ENCODE measurements at regions not wholly inside any gene's neighbourhood (a gene's known extent, or its start where the extent isn't known, plus 50 kb on each side); places are given as distances from the start of the nearest gene placed in this dataset.
"Not testable (repeated sequence)": the region's sequence is repeated elsewhere in the genome, so short reads cannot be mapped to it uniquely, and the experiment has no call there.

DNA sequence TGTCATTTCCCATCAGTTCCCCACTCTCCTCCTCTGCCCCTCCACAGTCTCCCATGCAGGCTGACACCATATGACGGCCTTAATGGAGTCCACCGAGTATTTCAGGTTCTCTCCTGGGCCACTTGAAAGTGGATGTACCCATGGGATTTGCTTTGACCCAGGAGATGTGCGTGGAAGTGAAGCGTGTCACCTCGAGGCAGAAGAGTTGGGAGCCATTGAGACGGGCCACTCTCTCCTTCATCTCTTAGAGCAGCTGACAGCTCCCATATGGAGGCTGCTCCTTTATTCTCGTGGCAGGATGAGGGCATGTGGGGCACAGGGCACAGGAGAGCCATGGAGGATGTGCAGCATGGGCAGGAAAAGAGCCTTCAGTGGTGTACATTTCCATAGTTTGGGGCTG lies 144.7 kb upstream of the CRYM start:
- not testable (repeated sequence) for DNase-seq

DNA sequence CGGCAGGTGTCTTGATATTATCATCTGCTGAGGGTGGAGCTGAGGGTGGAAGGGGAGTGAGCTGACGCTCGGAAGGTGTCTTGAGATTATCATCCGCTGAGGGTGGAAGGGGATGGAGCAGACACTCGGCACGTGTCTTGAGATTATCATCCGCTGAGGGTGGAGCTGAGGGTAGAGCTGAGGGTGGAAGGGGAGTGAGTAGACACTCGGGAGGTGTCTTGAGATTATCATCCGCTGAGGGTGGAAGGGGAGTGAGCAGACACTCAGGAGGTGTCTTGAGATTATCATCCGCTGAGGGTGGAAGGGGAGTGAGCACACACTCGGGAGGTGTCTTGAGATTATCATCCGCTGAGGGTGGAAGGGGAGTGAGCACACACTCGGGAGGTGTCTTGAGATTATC lies 126.6 kb upstream of the CRYM start:
- DNase-seq: not testable (repeated sequence)

DNA sequence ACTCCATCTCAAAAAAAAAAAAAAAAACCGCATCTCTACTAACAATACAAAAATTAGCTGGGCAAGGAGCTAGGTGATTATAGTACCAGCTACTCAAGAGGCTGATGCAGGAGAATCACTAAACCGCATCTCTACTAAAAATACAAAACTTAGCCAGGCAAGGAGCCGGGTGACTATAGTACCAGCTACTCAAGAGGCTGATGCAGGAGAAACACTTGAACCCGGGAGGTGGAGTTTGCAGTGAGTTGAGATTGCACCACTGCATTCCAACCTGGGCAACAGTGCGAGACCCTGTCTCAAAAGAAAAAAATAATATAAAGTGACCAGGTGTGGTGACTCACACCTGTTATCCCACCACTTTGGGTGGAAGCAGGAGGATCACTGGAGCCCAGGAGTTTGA lies 119.8 kb upstream of the CRYM start:
- DNase-seq: not testable (repeated sequence)

DNA sequence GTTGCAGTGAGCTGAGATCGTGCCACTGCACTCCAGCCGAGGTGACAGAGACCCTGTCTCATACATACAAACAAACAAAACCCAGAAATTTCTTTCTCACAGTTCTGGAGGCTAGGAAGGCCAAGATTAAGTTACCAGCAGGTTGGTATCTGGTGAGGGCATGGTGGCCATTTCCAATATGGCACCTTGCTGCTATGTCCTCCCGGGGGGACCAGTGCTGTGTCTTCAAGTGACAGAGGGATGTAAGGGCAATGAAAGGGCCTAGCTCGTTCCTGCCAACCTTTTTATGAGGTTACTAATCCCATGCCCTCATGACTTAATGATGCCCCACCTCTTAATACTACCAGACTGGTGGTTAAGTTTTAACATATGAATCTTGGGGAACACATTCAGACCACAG lies 118.5 kb upstream of the CRYM start:
- DNase-seq: not testable (repeated sequence)

DNA sequence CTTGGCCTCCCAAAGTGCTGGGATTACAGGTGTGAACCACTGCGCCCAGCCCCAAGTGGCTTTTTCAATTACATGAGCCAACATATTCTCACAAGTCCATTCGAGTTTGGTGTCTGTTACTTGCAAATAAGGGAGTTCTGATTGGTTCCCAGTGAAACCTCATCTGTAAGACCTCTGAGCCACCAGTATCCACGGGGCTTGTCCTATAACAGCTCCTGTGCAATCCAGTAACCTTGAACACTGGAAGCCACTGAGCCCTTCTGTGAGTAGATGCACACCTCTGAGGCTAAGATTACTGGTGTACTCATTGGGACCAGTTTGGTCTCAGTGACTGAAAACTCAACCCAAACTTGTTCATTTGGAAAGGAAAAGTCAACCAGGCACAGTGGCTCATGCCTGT lies 112.5 kb upstream of the CRYM start:
- not testable (repeated sequence) for DNase-seq

DNA sequence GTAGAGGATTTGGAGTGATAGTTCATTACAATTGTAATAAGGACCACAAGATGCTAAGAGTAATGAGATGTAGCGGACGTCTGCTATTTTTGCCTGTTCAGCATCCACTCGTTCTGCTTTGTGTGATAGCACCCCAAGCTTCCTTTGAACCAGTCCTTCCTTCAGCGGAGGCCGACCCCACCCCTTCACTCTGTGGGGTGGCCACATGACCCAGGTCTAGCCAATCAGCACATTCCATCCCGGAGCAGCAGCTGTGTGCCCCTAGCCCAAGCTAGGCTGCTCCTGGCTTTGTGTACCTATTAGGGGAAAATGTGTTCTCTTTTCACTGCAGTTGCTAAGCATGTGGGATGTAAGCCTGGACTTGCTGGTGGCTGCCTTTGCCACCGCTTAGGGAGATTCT lies 111.8 kb upstream of the CRYM start:
- not testable (repeated sequence) for DNase-seq

DNA sequence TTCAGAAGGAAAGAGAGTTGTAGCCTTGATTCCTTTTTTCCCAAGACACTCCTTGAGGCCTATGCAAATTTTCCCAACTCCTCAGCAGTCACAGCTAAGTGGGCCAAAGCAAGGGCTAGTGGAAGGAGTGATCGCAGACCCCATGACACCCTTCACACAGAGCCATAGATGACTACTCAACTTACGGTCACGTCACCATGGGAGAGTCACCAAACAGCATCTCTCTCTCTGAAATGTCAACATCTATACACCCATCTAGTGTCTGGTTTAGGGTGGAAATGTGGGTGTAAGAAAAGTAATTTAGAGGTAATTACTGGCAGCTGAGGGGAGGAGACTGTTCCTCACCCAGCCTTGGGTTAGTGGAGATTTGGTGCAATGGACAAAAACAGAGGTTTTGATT lies 109.7 kb upstream of the CRYM start:
- not testable (repeated sequence) for DNase-seq

DNA sequence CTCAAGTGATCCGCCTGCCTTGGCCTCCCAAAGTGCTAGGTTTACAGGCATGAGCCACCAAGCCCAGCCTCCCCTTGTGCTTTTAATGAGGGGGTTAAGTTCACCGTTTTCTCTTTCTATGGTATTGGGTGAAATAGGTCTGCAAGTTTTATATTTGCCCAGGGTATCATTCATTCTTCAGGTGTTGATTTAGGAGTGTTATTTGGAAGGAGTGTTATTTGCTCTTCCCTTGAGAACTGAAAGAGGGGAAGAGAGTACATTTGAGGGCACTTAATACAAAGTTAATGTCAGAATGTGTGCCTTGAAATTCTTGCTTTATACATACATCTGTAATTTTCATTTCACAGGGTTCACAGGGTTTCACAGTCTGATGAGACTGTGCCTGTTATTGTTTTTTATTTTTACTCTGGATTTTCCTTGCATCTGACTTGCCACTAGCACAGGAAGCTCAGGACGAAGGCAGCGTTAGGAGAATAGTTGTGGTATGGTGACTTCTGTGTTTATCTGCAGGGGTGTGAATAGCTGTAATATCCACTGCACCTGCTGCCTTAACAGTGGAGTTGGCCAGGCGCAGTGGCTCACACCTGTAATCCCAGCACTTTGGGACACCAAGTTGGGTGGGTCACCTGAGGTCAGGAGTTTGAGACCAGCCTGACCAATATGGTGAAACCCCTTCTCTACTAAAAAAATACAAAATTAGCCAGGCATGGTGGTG lies 108.3 kb upstream of the CRYM start:
- DNase-seq: not testable (repeated sequence)

DNA sequence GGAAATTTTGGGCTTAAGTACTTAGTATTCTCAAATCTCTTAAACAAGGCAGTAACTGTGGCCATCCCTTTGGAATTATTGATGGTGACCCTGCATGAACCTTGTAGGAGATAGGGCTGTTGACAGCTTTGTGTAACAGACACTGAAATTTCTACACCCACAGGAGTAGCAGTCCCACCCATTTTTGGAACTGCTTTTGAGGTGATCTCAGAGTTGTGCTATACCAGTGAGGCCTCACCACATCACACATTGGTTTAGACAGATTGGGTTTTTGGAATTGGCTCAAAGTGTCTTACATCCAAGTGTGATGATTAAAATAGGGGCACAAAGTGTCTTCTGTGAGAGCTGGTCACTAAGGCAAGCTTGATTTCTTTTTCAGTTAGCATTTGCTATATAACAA lies 105.6 kb upstream of the CRYM start:
- DNase-seq: not testable (repeated sequence)

DNA sequence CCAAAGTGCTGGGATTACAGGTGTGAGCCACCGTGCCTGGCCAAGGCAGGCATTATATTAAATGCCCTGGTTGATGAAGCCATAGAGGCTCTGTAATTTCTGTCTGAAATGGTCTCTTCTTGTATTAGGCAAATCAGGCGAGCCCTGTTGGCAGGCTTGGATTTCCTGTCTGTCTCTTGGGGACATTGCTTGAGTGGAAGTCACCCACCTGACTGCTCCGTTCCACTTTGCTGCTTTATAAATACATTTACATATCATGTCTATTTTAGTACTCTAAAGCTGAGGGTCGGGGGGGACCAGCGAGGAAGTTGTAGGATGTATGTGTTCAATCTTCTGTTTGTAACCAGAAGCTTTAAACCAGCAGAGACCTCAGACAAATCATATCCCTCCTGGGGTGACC lies 101.6 kb upstream of the CRYM start:
- not testable (repeated sequence) for DNase-seq

DNA sequence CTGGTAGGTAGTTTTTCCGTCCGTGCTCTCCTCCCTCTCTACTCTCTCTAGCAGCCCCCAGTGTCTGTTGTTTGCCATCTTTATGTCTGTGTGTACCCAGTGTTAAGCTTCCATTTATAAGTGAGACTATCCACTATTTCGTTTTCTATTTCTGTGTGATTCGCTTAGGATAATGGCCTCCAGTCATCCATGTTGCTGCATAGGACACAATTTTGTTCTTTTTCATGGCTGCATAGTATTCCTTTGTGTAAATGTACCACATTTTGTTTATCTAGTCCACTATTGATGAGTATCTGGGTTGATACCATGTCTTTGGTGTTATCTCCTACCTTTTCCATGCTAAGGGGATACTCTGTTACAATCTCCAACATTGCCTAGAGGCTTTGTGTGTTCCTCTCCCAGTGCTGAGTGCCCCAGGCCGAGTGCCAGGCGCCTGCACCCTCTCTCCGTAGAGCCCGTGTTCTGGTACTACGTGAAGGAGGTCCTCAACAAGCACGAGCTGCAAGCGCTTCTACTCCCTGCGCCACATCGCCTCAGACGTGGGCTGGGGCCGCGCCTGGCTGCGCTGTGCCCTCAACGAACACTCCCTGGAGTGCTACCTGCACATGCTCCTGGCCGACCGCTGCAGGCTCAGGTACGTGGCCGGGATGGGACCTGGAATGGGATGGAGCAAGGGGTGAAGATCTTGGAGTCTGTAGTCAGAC lies 98.3 kb upstream of the CRYM start:
- not testable (repeated sequence) for DNase-seq

DNA sequence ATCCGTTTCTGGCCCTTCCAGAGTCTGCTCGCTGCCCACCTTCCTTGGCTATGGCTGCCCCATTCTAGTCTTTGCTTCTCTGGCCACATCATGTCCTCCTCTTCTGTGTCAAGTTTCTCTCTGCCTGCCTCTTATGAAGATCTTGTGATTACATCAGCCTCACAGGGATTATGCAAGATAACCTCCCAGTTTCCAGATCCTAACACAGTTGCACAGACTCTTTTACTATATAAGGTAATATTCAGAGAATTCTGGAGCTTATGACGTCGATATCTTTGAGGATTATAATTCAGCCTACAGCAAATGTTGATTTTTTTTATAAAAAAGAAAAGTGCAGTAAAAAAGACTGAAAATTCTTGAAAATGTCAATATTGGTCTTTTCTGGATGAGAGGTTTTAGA lies 97.2 kb upstream of the CRYM start:
- DNase-seq: not testable (repeated sequence)

DNA sequence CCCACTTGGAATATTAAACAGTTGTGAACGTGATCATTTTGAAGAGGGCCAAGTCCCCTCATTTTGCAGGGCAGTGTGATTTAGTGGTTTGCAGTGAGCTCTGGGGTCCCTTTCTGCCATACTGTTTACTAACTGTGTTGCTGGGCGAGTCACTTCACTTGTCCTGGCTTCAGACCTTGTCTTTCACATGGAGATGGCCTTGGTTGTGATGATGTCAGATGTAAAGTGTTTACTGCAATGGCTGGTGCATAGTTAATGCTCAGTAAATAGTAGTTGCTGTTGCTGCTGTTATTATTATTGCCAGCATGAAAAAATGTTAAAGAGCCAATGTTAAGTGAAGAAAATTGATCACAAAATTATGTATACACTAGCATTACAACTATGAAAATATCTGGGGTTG lies 95.4 kb upstream of the CRYM start:
- not testable (repeated sequence) for DNase-seq

DNA sequence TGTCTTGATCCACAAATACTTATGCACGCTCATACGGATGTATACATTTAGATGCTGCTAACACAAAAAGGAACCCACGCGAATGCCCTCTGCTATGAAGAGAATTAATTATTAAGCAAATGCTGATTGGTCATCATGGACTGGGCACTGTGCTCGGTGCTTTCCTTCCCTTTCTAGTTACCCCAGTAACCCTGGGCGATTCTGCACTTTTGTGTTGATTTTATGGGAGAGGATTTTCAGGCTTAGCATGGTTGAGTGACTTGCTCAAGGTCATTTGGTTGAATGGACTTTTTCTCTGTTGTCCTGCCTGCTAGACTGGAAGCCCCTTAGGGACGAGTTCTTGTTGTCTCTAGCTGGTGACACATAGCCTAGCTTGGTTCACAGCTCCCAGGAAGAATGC lies 94.8 kb upstream of the CRYM start:
- DNase-seq: not testable (repeated sequence)

DNA sequence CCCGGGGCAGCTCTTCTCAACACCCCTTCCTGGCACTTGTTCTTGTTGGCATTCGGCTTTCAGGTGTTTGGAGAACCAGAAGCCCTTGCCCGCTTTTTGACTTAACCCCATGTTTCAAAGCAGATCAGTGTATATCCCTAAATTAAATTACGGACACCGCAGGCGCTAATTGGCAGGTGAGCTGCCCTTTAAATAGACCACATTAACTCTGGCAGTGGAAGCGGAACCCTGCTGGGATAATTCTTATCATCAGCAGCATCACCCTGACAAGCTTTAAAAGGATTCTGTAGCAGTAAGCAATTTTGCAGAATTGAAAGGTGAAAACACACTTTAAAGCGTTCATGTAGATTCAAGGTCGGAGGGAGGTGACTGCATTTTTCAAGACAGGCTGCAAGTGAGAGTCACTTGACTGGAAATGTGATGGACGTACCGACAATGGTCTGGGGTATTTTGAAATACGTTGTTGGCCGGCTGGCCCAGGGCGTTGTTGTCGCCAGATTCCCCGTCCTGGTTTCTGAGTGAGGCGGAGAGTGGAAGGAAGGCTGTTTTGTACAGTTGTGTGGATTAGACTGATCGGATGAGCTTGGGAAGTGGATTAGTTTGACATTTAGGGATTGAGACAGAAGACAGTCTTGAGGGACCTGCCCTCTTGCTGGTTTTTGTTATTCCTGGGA lies 94.2 kb upstream of the CRYM start:
- DNase-seq: not testable (repeated sequence)

DNA sequence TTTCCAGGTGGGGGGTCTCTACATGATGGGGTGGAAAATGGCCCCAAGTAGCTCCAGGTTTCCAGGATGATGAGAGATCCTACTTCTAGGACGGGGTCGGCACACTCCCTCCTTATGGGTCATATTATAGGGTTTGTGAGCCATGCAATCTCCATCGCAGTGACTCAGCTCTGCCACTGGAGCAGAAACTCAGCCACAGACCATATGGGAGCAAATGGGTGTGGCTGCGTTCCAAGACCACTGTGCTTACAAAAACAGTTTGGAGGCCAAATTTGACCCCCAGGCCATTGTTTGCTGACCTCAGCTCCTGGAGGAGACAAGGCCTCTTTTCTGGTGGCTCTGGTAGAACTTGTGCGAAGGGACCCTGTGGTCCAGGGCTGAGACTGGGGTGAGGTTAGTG lies 92.7 kb upstream of the CRYM start:
- not testable (repeated sequence) for DNase-seq

DNA sequence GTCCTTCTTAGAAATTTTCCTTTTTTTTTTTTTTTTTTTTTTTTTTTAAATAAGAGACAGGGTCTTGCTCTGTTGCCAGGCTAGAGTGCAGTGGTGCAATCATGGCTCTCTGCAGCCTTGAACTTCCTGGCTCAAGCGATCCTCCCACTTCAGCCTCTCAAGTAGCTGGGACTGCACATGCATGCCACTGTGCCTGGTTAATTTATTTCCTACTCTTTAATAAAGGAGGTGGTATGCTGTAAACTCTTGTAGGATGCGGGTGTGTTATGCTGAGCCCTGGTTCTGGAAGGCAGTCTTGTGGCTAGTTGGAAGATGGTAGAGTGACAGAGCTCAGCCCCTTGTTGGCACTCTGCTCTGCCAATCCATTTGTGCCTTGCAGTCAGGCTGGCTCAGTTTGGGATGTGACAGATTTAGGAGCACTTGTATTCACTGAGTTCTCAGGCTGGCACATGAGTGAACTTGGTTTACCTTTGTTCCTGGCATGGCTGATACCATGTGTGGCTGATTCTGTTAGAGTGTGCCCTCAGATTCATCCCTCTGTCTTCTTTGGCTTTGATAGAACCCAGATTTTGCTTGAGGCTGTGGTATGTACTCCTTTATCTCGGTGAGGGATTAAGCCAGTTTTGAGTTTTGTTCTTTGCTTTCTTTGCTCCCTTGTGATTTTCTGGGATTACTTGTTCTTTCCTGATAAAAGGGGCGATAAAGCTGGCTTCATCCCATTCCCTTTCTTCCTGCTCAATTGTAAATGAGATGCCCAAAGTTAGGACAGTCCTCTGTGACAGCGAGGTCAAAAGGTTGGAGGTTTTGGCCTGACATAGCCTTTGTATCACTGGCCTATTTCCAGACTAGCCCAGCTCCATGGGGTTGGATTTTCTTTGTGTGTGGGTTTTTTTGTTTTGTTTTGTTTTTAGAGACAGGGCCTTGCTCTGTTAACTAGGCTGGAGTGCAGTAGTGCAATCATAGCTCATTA lies 91.2 kb upstream of the CRYM start:
- not testable (repeated sequence) for DNase-seq

DNA sequence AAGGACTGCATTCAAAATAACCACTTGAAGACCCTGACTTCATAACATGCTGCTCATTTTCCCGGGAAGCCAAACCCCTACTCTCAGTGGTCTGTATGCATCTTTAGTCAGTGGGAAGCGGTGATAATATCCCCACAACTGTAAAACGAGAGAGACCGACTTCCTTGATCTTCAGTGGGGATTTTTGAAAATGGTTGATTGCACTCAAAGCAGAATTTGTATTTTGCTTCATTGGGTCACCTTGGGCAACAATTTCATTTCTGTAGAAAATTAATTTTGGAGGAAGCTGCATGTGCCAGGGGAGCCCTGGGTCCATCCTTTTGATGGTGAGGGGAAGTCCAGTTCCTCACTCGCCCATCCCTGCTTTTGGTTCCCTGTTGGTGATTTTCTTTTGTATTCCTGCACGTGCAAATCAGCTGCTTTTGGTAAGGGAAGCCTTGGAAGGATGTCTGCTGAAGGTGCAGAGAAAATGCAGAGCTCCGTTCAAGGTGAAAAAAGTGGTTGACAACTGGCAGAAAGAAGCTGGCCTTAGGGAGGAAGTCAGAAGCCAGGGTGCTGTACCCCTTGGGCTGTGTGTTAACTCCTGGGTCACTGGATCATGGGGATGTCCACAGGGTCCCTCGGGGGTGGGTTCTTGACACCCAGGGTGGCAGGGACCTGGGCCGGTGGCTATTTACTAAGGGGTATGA lies 89.8 kb upstream of the CRYM start:
- DNase-seq: not testable (repeated sequence)

DNA sequence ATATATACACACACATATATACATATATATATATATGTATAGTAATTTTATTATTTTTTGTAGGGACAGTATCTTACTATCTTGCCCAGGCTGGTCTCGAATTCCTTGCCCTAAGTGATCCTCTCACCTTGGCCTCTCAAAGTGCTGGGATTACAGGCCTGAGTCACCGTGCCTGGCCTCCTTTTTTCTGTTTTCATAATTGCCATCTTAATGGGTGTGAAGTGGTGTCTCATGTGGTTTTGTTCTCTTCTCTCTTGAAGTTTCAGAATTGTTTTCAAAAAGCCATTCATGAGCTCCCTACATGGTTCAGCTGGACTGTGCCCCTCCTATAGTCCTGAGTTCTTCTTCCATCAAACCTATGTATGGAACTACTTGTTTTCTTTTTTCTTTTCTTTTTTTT lies 88.9 kb upstream of the CRYM start:
- peak; percentile 26 for DNase-seq

DNA sequence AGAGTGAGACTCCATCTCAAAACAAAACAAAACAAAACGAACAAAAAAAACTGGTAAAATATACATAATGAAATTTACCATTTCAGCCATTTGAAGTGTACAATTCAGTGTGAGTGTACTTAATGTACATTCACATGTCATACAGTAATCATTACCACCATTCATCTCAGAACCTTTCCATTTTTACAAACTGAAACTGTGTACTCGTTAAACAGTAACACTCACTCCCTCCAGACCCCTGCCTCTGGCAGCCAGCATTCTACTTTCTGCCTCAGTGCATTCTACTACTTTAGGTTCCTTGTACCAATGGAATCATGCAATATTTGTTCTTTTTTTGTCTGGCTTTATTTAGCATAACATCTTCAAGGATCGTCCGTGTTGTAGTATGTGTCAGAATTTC lies 87.5 kb upstream of the CRYM start:
- not testable (repeated sequence) for DNase-seq

DNA sequence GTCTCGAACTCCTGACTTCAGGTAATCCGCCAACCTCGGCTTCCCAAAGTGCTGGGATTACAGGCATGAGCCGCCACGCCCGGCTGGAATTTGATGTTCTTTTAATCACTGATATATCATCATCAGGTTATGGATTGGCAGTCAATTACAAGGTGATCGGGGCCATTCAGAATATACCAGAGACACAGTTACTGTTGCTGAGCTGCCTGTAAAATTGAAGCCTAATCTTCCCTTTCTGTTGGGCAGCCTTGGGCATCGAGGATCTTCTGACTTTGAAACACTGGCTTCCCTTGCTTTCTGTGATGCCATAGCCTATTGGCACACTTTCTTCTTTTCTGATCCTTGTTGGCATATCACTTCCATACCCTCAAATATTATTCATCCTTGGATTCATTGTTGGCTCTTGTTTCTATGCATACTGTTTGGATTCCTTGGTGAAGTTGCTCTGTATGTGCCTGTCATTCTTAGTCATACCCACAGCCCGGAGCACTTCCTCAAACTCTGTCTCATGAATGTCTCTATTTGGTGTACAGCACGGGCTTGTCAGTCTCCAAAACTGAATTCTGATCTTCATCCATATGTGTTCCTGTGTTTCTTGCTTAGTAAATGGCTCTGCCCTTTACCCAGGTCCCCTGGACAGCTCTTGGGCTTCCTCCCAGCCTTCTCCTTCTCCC lies 85.6 kb upstream of the CRYM start:
- not testable (repeated sequence) for DNase-seq
